RPMI8226 (cell line): ENCODE measurements at regions not wholly inside any gene's neighbourhood (a gene's known extent, or its start where the extent isn't known, plus 50 kb on each side); places are given as distances from the start of the nearest gene placed in this dataset.
"Not testable (repeated sequence)": the region's sequence is repeated elsewhere in the genome, so short reads cannot be mapped to it uniquely, and the experiment has no call there.

Experiments
- DNase-seq: peaks from one replicate; pipeline ENCODE4 v3.0.0-alpha.2; 2015

DNA sequence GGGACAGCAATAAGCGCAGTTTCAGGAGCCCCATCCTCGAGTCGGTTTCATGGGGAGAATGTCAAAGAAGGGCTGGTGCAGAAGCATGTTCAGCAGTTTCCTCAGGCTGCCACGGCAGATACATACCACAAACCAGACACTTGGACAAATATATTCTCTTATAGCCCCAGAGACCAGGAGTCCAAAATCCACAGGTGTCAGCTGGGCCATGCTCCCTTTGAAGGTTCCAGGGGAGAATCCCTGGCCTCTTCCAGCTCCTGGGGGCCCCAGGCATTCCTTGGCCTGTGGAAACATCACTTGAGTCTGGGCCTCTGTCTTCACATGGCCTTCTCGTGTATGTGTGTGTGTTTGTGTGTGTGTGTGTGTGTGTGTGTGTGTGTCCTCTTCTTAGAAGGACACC, 164.1 kb downstream of the UQCRFS1 start:
- DNase-seq, result no peak

DNA sequence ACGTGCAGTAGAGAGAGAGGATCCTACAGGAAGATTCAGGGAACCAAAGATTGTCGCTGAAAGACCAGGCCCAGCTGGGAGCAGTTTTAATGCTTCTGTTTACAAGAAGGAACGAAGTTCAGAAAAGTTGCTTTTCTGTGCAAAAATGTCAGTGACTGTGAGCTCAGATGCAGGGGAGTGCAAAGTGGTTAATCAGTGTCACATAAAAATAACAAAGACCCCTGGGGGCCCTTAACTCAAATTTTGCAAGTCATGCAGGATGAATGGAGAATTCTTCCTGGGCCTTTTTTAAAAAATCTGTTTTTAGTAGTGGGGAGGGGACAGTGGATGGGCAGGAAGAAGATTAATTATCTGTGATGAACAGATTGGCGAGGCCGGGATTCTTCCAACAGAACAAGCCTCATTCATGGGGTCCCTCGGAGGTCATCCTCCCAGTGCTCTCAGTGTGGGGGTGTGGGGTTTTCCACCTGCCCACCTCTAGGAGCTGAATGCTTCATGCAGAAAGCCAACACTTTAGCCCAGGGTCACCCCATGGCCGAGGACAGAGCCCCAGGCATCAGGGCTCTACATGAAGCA, 167.2 kb downstream of the UQCRFS1 start:
- DNase-seq, result no peak

DNA sequence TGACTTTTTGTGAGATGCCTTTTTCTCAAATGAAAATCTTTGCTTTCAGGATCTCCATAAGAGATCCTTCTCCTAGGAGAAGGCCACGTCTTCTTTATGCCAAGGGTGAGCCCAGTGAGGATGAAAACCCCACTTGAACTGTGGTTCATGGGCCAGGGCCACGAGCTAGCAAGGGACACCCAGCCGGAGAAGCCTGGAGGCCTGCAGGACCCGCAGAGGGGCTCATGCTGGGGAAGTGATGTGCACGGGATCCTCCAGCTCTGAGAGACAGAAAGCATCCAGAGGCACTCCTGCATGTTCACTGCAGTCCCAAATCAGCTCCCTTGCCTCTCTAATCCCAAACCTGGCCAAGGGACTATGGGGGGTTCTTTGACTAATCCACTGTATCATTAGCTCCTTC, 168.9 kb downstream of the UQCRFS1 start:
- DNase-seq, result no peak

DNA sequence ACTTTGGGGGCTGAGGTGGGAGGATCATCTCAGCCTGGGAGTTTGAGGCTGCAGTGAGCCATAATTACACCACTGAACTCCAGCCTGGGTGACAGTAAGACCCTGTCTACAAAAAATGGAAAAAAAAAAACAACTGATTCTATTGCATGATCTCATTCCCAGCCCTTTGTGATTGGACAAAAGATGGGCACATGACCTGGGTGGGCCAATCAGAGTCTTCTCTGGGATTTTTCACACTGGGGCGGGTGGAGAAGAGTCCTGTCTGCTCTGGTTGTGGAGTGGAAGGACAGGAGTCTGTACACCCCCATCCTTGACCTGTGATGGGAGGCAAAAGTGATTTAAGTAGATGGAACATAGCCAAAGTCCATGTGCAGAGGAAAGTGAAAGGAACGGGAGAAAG, 170.5 kb downstream of the UQCRFS1 start:
- no peak for DNase-seq

DNA sequence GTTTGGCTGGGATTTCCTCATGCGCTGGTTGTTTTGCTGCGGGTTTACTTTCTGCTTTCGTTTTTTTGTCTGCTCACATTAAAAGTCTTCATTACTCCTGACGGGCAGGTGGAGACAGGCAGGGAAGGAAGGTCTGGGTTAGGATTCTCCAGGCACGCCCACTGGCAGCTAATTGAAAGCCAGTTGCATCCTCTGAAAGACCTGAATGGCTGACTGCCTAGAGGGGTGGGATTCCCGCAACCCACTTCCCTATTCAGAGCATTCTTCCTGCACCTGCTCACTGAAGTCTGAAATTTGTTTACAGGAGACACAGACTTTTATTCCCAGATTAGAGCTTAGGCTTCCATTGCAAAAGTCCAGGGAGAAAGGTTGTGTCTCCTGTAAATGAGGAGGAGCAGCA, 172.0 kb downstream of the UQCRFS1 start:
- no peak for DNase-seq

DNA sequence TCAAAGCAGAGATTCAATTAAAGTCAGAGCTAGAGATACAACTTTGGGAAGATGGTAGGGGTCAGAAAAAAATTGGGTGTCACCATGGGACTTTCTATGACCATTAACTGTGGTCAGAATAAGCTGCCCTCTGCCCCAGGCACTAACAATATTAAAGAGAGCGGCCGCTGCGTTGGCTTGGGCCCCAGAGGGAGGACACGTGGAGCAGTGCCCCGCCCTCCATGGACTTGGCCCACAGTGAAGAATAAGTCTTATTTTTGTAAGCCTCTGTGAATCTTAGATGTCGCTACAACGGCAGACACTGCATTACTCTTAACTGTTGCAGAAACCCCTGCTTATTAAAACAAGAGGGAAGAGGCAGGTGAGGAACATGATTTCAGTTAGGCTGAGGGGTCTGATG, 172.7 kb downstream of the UQCRFS1 start:
- DNase-seq, result no peak

DNA sequence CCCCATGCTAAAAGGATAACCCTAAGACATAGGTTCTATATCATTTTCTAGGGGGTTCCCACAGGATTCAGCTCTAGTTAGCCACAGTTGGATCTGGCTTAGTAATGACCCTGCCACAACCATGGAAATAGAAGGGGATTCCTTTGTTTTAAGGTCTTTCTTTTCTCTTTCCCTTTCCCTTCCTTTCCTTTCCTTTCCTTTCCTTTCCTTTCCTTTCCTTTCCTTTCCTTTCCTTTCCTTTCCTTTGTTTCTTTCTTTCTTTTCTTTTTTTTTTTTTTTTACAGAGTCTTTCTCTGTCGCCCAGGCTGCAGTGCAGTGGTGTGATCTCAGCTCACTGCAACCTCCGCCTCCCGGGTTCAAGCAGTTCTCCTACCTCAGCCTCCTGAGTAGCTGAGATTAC, 173.9 kb downstream of the UQCRFS1 start:
- not testable (repeated sequence) for DNase-seq

DNA sequence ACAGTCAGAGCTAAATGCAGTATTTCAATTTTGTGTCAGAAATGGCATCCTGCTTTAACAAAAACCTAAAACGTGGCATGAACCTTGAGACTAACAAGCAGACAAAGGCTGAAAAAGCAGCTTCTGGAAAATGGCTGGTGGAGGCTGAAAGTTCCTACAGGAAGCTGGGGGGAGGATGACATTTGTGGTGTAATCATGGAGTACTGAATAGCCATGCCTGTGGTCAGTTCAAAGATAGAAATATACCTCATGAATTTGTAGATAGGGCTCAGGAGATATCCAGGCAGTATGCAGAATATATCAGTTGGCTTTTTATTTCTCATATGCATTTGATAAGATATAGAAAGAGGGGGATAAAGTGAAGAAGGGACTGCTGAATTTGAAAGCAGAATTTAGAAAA, 181.7 kb downstream of the UQCRFS1 start:
- DNase-seq, result no peak

DNA sequence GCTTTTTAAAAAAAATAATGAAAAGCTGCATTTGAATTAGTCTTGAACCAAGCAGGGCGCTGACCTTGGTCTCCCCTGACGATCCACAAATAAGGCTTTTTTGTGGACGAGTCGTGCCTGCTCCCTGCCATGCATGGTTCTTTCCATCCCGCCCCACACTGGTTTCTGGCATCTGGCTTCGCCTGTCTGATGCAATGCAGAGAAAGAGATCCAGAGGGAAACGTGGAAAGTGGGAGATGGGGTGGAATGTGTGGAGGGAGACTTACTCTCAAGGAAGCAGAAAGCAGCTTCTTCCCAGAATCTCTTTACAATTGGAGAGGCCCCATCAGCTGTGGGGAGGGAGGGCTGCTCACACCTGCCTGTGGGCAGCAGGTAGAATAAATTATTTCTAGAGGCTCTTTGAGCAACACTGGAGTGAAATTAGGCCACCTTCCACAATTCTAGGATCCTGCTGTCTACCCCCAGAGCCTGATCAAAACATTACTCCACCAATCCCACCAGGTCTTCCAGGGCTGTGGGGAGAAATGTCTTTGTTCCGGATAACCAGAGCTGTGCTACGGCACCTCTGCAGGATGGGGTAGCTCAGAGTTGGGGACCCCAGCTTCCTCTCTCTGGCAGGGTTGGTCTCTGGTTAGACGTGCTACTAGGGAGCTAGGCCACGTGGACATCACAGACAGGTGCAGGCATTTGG, 183.5 kb downstream of the UQCRFS1 start:
- no peak for DNase-seq

DNA sequence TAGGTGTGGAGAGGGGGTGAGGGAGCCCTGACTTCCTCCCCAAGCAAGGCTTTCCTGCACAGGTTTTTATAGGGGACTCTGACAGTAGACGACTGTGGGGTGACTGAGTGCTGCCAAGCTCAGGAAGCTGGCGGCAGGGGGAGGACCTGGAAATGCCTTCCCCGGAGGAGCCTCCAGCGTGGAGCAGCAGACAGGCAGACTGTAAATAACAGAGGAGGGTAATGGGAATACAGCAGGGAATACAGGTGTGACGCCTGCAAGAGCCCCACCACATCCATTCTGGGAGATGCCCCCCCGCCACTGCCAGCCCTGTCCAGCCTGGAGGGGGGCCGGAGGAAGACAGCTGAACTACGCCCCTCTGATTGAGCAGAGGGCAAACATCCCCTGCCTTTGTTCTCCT, 190.4 kb downstream of the UQCRFS1 start:
- DNase-seq, result no peak

DNA sequence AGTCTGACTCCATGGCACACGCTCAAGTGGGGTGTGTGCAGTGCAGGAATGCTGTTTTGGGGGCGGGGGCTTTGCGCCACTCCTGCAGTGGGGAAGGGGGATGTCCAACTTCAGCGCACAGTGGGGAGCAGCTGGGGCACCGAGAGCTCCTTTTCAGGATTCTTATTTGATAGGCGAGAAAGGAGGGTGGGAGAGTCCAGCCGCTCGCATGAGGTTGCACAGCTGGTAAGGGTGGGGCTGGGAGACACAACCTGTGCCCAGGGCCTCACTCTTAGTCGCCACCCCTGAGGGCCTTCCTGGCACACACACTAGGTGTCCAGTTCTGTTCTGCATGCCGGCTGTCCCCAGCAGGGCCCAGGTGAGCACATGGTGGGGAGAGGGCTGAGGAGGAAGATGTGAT, 190.8 kb downstream of the UQCRFS1 start:
- no peak for DNase-seq

DNA sequence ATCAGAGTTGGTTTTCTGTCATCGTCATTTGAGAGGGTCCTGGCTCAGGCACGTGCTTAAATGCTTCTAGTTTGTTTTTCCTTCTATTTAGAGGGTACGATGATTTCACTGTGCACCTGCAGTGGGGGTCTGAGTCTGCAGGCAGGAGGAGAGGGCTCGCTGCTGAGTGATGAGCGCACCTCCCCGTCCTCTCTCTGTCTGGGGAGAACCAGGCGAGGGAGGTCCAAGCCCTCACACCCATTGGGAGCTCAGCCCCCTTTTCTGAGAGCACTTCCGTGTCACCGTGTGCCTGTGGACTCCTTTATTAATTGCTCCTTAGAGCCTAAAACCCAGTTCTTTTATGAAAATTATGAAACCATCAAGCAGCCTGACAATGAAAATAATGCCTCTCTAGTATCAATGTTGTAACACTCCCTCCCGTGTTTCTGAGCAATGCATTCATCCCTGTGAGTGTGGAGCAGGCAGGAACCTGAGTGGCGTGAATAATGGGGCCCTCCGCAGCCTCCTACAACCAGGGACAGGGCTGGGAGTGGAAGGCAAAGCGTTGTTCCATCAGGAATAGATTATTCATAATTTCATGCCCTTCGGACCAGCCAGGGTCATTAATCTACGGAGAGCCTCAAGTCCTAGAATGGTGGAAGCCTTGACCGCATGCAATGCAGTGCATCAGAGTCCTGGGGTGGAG, 191.6 kb downstream of the UQCRFS1 start:
- DNase-seq, result no peak

DNA sequence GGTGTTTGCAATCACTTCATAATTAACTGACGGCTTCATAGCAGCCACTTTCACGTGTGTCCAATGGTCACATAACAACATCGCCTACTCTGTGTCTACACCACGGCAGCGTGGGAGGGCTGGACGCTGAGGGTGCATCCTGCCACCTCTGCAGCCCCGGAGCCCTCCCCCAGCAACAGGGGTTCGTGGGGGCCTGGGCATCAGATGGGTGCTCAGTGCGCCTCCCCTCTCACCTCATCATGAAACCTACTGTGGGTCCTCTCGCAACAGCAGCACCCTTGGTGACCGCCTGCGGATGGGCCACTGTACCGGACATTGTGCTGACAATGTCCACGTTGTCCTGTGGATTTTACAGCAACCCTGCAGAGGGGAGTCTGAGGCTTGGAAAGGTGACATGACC, 193.5 kb downstream of the UQCRFS1 start:
- DNase-seq, result no peak

DNA sequence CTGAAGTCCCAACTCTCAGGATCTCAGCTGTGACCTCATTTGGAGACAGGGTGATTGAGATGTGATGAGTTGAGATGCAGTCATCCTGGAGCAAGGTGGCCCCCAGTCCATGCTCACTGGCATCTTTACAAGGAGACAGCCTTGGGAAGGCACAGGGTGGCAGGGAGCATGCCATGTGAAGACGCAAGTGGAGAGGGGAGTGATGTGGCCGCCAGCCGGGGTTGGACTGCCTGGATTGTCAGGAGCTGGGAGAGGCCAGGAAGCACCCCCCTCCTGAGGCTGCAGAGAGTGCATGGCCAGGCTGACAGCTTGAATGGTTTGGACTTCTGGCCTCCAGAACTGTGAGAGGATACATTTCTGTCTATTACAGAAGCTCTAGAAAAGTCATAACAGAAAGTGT, 194.4 kb downstream of the UQCRFS1 start:
- DNase-seq, result no peak

DNA sequence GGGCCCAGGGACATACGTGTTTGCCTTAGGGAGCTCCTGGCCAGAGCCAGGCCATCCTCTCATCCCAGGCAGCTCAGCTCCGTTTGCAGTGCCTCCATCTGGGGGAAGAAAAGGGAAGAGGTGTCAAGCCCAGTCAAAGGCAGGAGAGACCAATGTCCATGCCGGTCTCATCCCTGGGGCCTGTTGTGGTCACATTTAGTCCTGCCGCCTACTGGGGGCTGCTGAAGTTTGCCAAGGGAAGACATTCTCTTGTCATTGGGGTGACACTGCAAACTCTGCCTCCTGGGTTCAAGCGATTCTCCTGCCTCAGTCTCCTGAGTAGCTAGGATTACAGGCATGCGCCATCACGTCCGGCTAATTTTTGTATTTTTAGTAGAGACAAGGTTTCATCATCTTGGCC, 195.2 kb downstream of the UQCRFS1 start:
- no peak for DNase-seq

DNA sequence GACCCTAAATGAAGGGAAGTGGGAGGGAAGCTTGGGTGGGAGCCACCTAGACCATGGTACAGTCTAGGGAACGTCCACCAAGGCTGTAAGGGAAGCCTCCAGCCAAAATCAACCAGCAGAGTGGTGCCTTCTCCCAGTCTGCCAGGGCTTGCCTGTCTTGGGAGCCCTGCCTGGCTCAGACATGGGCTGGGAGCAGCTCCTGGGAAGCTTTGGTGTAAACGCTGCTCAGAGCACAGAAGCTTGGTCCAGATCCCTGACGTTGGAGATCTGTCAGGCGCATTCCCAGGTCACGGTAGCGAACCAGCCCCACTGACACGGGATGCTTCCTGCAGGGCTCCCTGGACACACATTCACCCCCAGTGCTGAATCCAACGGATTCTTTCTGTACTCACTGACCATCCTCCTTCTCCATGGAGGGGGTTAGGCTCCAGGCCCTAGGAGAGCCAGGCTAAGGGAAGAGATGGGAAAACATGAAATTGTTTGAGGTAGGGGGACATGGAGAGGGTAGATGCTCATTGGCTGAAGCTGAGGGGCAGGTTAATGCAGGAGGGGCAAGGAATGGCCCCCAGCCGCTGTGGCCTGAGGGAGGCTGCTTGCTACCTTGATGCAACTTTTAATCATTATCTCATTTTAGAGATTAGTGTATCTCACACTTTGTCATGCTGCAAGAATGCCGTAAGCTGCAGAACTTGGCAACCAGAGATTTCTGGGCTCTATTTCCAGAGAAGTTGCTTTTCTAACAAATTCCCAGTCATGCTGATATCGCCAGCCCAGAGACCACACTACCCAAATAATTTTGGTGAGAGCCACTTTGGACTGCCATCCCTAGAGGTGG, 195.8 kb downstream of the UQCRFS1 start:
- DNase-seq, result no peak

DNA sequence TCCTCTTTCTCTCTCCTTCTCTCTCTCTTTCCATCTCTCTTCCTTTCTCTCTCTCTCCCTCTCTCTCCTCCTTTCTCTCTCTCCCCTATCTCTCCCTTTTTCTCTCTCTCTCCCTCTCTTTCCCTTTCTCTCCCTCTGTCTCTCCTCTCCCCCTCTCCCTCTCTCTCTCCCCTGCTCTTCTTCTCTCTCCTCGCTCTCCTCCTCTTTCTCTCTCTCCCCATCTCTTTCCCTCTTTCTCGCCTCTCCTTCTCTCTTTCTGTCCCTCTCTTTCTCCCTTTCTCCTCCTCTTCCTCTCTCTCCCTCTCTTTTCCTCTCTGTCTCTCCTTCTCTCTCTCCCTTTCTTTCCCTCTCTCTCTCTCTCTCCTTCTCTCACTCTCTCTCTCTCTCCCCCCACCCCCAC, 196.6 kb downstream of the UQCRFS1 start:
- no peak for DNase-seq

DNA sequence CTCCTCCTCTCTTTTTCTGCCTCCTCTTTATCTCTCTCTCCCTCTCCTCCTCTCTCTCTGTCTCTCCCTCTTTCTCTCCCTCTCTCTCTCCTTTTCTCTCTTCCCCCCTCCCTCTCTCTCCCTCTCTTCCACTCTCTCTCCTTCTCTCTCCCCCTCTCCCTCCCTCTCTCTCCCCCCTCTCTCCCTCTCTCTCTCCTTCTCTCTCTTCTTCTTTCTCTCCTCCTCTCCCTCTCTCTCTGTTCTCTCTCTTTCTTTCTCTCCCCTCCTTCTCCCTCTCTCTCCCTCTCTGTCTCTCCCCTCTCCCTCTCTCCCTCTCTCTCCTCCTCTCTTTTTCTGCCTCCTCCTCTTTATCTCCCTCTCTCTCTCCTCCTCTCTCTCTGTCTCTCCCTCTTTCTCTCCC, 197.4 kb downstream of the UQCRFS1 start:
- DNase-seq, result no peak

DNA sequence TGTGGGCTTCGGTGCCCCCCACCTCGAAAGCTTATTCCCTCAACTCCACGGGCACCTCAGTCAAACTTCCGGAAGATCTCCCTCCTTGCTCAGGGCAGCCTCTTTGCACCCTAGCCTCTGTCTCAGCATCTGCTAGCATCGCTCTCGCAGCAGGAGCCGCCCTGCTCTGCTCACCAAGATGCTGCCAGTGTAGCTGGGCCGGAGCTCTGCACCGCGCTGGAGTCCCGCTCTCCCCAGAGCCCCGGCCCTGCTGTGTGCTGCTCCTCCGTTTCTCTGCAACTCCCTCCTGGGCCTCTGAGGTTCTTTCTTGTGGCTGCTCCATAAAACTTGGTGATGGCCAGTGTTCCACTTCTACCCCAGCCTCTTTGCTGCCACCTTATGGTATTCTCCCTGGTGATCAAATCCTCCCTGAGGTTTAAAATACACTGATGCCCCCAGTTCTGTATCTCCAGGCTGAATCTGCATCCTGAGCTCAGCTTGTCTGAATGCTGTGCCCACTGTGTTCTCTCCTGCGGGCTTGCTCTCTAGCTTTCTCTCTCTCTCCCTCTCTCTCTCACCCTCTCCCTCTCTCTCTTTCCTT, 198.0 kb downstream of the UQCRFS1 start:
- DNase-seq, result no peak

DNA sequence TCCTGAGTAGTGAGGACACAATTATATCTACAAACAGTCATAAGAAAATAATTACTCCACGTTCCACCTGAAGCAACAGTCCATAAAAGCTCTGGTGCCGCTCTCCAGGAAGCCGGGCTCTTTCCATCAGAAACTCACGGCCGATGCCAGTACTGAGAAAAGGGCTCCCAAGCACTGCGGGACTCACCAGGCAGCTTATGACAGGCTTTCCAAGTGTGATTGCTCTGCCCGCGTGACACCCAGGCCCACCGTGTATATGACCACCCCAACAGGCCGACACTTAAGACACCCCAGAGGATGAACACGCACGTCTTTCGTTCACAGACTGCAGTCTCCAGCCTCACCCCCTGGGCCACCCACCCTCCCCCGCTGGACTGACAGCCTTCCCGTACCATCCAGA, 199.0 kb downstream of the UQCRFS1 start:
- DNase-seq, result no peak

DNA sequence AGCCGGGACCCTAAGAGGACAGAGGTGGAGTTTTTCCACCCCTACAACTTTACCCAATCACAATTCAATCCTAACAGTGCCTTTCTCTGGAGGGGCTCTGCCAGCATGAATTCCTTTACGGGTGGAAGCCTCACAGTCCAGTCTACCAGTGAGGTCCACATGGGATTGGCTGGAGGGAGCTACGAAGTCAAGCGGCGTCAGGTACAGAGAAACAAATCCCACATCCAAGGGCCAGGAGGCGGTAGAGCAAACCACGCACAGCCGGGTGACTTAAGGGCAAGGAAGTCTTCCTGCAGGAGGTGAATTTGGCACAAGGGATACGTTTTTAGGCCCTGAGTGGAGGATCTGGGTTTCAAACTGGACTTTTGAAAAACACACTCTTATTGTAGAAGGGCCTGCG, 199.6 kb downstream of the UQCRFS1 start:
- no peak for DNase-seq

DNA sequence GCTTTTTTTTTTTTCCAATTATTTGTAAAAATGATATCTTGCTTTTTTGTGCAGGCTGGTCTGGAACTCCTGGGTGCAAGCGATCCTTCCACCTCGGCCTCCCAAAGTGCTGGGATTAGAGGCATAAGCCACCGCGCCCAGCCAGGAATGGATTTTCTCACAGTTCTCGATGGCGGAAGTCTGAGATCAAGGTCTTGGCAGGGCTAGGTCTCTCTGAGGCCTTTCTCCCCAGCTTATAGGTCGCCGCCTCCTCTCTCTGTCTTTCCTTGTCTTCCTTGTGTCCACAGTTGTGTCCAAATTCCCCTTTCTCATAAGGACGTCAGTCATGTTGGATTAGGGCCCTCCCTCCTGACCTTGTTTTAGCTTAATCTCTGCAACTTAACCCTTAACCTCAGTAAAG, 200.5 kb downstream of the UQCRFS1 start:
- DNase-seq, result no peak

DNA sequence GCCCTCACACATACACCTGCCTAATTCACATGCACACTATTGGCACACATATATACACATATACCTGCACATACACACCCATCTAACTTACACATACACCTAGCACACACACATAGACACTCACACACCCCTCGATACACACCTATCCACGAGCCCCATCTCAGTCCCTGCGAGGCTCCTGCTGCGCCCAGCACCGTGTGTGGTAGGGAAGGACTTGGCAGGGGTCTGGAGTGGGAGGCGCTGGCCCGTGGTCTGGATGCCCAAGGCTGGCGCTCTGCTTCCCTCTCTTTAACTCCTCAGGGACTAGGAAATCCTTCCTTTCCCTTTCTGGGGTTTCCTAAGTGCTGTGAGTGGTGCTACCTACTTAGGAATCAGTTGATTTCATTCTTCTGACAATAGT, 202.7 kb downstream of the UQCRFS1 start:
- no peak for DNase-seq
